ENCODE measurements at regions not wholly inside any gene's neighbourhood (a gene's known extent, or its start where the extent isn't known, plus 50 kb on each side); places are given as distances from the start of the nearest gene placed in this dataset.
A peak's percentile ranks its signal among the peaks of the same experiment; 100 is the strongest.

GRCh38 chr12:84561351-84561750 lies 351.2 kb downstream of the SLC6A15 start:
- Histone ChIP-seq H3K27ac (ENCODE audit: low read depth in 2 of 2, low read length in 2 of 2) (no peak overlapping the region), H3K36me3 (ENCODE audit: control insufficient read depth in 2 of 3, insufficient read depth in 3 of 3, low read length in 3 of 3) (no peaks in the 10 kb centered on the region), H3K27me3 (ENCODE audit: control insufficient read depth, insufficient read depth, low read length) (no peaks in the 10 kb centered on the region), H3K9me3 (ENCODE audit: control insufficient read depth in 2 of 3, insufficient read depth in 1 of 3, low read length in 3 of 3) (no peaks in the 10 kb centered on the region), H3K9ac (ENCODE audit: low read length in 3 of 3) (no peak overlapping the region), H3K4me1 (ENCODE audit: control insufficient read depth in 2 of 3, insufficient read depth in 2 of 3, low read depth in 1 of 3, low read length in 3 of 3) (no peaks in the 10 kb centered on the region), H3K4me3 (ENCODE audit: low read length in 3 of 3) (no peak overlapping the region)
- FAIRE-seq: no peak
- DNase-seq: peak in 2 of 5 donors; percentile 14 to 58
- intact Hi-C loops (cut with DNase I): no loop called here
- no peak for TF ChIP-seq CTCF (IDR thresholded peaks at IDR 0.05; ENCODE audit: borderline replicate concordance, extremely low read depth, insufficient read depth)

- no peaks in the 10 kb centered on the region for H3K4me1 ChIP-seq (ENCODE audit: control insufficient read depth in 2 of 3, insufficient read depth in 2 of 3, low read depth in 1 of 3, low read length in 3 of 3)
- intact Hi-C loops (cut with DNase I): no loop called here
- no peak for DNase-seq
- no peak overlapping the region for H3K27ac ChIP-seq (ENCODE audit: low read depth in 2 of 2, low read length in 2 of 2)
- no peak for TF ChIP-seq CTCF (IDR thresholded peaks at IDR 0.05; ENCODE audit: borderline replicate concordance, extremely low read depth, insufficient read depth)
- no peak overlapping the region for H3K4me3 ChIP-seq (ENCODE audit: low read length in 3 of 3)
- H3K27me3 ChIP-seq (ENCODE audit: control insufficient read depth, insufficient read depth, low read length): no peaks in the 10 kb centered on the region
- H3K36me3 ChIP-seq (ENCODE audit: control insufficient read depth in 2 of 3, insufficient read depth in 3 of 3, low read length in 3 of 3): no peaks in the 10 kb centered on the region
- H3K9me3 ChIP-seq (ENCODE audit: control insufficient read depth in 2 of 3, insufficient read depth in 1 of 3, low read length in 3 of 3): no peaks in the 10 kb centered on the region
- FAIRE-seq: no peak
- H3K9ac ChIP-seq (ENCODE audit: low read length in 3 of 3): no peak overlapping the region
These were observed 358.3 kb downstream of the SLC6A15 start for GRCh38 chr12:84554199-84554723.

GRCh38 chr12:84553331-84554117 lies 359.1 kb downstream of the SLC6A15 start:
- no peak for TF ChIP-seq CTCF (IDR thresholded peaks at IDR 0.05; ENCODE audit: borderline replicate concordance, extremely low read depth, insufficient read depth)
- intact Hi-C loops (cut with DNase I): no loop called here
- no peaks in the 10 kb centered on the region for H3K27me3 ChIP-seq (ENCODE audit: control insufficient read depth, insufficient read depth, low read length)
- H3K9me3 ChIP-seq (ENCODE audit: control insufficient read depth in 2 of 3, insufficient read depth in 1 of 3, low read length in 3 of 3): no peaks in the 10 kb centered on the region
- H3K27ac ChIP-seq (ENCODE audit: low read depth in 2 of 2, low read length in 2 of 2): no peak overlapping the region
- no peak overlapping the region for H3K4me3 ChIP-seq (ENCODE audit: low read length in 3 of 3)
- FAIRE-seq (peak; percentile 74), DNase-seq (no peak)
- H3K4me1 ChIP-seq (ENCODE audit: control insufficient read depth in 2 of 3, insufficient read depth in 2 of 3, low read depth in 1 of 3, low read length in 3 of 3): no peaks in the 10 kb centered on the region
- no peaks in the 10 kb centered on the region for H3K36me3 ChIP-seq (ENCODE audit: control insufficient read depth in 2 of 3, insufficient read depth in 3 of 3, low read length in 3 of 3)
- no peak overlapping the region for H3K9ac ChIP-seq (ENCODE audit: low read length in 3 of 3)
